NCI-H82 (cell line): ENCODE measurements at regions not wholly inside any gene's neighbourhood (a gene's known extent, or its start where the extent isn't known, plus 50 kb on each side); places are given as distances from the start of the nearest gene placed in this dataset.
"Not testable (repeated sequence)": the region's sequence is repeated elsewhere in the genome, so short reads cannot be mapped to it uniquely, and the experiment has no call there.

Source experiments
- DNase-seq: peaks from one replicate; lab custom pipeline; 2025; lab: John Stamatoyannopoulos, UW

DNA sequence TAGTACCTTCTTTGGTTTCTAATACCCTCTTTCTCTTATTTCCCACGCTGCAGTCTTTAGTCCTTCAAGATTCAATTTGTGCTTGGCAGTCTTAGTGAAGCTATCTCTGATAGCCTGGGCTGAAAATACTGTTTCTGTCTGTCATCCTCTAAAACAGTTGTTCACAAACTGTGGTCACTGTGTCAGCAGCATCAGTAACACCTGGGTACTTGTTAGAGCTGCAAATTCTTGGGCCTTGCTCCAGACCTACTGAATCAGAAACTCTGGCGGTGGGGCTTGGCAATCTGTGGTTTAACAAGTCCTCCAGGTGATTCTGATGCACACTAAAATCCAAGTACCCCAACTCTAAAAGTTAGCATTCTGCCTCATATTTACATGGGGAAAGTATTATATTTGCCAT is 217.5 kb upstream of the SEL1L start:
- no peak for DNase-seq

GRCh38 chr14:81759541-81759940 is 225.9 kb upstream of the SEL1L start:
- DNase-seq: no peak

DNA sequence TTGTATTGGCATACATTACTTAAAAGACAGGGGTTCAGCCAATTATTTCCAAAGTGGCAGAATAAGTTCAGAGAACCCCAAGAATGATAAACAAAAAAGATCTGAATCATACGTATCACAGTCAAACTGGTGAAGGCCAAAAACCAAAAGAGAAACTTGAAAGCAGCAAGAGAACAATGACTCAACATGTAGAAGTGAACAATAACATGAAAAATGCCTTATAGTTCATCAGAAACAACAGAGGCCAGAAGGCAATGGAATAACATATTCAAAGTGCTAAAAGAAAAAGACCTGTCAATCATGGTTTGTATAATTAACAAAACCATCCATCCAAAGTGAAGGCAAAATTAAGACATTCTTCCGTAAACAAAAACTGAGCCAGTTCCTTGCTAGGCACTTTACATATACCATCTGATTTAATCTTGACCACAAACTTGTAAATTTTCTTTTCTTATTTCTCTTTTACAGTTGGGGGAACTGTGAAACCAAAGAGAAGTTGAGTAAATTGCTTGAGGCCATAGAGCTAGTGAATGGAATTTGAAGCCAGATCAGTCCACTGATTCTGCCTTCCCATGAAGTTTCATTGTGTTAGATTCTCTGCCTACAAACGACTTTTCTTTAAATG is 232.1 kb upstream of the SEL1L start:
- no peak for DNase-seq

- no peak for DNase-seq
These were observed 232.8 kb upstream of the SEL1L start for GRCh38 chr14:81766321-81766915.

- DNase-seq: no peak
These were observed 233.8 kb upstream of the SEL1L start for GRCh38 chr14:81767266-81767995.

- DNase-seq: no peak
These were observed 238.1 kb upstream of the SEL1L start for GRCh38 chr14:81771651-81772275.

GRCh38 chr14:81772381-81772780 is 238.7 kb upstream of the SEL1L start:
- no peak for DNase-seq

DNA sequence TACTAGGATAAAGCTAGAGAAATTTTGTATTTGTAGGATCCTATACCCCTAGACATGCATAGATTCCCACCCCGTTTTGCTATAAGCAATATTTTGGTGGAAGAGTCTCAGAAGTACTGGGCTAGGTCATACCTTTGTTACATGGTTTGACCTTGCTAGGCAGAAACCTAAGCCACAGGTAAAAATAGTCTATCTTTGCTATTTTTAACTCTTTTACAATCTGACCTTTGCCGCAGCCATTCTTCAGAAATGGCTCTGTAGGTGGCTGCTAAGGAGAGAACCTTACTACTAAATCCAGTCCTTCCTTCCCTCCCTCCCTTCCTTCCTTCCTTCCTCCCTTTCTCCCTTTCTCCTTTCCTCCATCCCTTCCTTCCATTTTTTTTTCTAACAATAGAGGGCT is 242.9 kb upstream of the SEL1L start:
- no peak for DNase-seq

DNA sequence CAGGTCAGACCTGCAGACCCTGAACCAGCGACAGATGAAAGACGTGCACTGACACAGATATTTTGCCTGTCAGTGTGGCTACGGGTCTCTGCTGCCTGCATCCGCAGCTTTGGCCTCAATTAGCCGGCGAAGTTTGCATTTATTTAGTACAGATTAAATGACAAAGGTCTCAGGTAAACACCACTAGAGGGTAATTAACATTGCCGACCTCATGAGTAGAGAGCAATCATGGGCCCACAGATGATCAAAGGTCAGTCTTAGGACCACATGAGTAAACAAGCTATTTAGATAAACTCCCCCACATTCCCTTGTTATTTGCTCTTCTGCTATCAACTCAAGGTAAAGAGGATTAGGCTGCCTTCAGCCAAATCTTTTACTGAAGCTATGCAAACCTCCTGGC is 248.1 kb upstream of the SEL1L start:
- DNase-seq: not testable (repeated sequence)

- DNase-seq: no peak
These were observed 250.4 kb upstream of the SEL1L start for GRCh38 chr14:81784084-81784483.

DNA sequence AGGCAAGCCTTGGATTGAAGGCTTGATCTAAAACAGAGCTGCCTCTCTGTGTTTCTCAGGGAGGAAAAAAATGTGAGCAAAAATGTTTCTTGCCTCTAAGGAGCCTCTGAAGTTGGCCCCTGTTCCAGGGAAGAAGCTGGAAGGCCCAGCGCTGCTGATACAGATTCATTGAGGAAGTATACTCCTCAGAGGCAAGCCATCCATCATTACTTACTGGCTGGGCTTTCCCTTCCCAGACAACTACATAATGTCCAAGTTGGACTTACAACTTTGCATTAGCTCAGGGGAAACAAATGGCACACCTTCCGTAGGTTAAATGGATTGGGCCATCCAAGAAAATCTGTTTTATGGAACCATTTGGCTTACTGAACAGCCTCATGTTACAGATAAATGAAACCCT is 263.7 kb upstream of the SEL1L start:
- DNase-seq: no peak

GRCh38 chr14:81801921-81802320 is 268.3 kb upstream of the SEL1L start:
- no peak for DNase-seq

DNA sequence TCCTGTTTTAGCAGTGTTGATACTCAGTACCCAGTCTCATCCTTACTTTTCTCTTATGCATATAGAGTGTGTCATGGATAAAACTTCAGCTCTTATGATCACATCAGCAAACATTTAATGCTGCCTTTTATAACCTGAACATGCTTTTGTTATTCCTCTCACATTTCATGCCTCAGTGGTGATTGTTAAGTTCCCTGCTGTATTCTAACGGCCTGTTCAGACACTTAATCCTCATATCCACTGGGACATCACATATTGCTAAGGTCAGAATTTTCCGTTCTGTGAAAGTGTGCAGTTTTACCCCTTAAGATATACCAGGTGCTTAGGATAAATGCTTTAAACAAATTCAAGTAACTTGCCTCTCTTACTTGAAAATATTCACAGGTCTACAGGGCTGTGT is 268.7 kb upstream of the SEL1L start:
- DNase-seq: no peak

- no peak for DNase-seq
These were observed 272.1 kb upstream of the SEL1L start for GRCh38 chr14:81805785-81806184.

DNA sequence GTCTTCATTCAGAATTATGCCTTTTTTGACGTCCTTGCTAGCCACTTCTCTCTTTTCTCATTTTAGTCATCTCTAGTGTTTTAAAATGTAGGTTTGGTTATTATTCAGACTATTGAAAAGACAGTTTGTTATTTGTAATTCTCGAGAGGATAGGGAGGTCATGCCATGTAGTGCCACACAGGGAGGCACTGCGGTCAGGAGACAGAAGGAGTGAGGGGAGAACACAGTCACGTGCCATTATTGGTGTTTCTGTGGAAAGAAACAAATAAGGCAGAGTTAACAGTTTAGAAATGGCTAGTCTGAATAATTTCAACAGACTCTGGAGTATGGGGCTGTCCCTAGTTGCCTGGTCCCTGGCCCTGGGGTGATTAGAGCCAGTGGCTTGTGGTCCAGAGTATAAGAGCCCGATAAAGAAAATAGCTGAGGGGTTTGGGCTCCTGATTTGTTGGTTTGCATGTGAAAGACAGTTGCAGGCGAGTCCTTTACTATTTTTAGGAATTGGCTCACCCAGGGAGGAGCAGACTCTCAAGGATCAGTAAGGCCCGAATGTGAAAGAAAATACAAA is 278.1 kb upstream of the SEL1L start:
- DNase-seq: no peak

DNA sequence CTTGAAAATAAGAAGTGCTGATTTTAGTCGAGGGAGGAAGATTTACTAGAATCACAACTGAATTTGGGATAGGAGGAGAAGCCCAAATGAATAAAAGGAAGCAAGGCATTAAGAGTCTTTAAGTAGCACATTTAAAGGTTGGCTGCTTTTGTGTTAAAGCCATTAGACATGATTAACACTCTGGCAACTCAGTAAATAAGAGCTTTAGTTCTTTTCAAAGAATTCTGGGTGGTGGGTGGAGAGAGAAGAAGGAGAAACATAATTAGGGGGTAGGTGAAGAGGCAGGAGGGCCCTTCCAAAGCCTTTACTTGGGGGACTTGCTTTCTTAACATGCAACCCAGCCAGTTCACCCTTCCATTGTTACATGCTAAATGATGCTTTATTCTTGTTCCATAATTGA is 284.6 kb upstream of the SEL1L start:
- DNase-seq: peak; percentile 9

GRCh38 chr14:81819344-81819743 is 285.7 kb upstream of the SEL1L start:
- DNase-seq: peak; percentile 13

GRCh38 chr14:81819910-81820309 is 286.3 kb upstream of the SEL1L start:
- no peak for DNase-seq

DNA sequence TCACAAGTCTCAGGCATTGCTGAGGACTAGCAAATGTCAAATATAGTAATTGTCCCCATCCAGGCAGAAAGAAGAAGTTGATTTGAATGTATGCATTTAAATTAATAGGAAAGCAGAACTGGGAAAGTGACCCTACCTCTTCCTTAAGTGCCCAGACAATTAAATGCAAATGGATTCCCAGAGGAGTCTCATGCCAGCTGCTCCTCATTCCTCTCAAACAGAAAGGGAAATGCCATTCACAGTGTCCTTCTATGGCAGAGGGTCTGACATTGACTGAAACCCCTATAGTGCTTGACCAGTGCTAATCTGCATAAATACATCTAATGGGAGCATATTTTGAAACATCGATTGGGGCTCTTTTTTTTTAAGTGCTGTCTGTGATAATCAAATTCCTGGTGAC is 292.4 kb upstream of the SEL1L start:
- DNase-seq: no peak

GRCh38 chr14:81829447-81829846 is 295.8 kb upstream of the SEL1L start:
- DNase-seq: no peak

- no peak for DNase-seq
These were observed 297.6 kb upstream of the SEL1L start for GRCh38 chr14:81831128-81831820.

- DNase-seq: no peak
These were observed 300.7 kb upstream of the SEL1L start for GRCh38 chr14:81834308-81834707.
